BE2C (cell line): ENCODE measurements at regions not wholly inside any gene's neighbourhood (a gene's known extent, or its start where the extent isn't known, plus 50 kb on each side); places are given as distances from the start of the nearest gene placed in this dataset.

Source experiments
- DNase-seq: peaks from one replicate; pipeline ENCODE4 v3.0.0-alpha.2; 2020
- H3K27me3 ChIP-seq: fragments of 250-450 bp; sonication (Bioruptor Pico); 2 replicates; pipeline ENCODE4 v1.5.1; 2020; ENCODE audit warnings: mild to moderate bottlenecking
- H3K36me3 ChIP-seq: fragments of 250-450 bp; sonication (Bioruptor Pico); 2 replicates; pipeline ENCODE4 v1.5.1; 2020; ENCODE audit warnings: mild to moderate bottlenecking
- H3K4me1 ChIP-seq: fragments of 250-450 bp; sonication (Bioruptor Pico); 2 replicates; pipeline ENCODE4 v1.5.1; 2020
- H3K4me3 ChIP-seq: 2 replicates; pipeline ENCODE4 v1.5.1; 2011; ENCODE audit warnings: low read depth, low read length
- H3K9me3 ChIP-seq: fragments of 250-450 bp; sonication (Bioruptor Pico); 2 replicates; pipeline ENCODE4 v1.5.1; 2020
- TF ChIP-seq, protein P1 (sequence below): IDR thresholded peaks from 2 replicates; pipeline ENCODE4 v1.5.1; 2012; ENCODE audit warnings: mild to moderate bottlenecking, low read depth, low read length

GRCh38 chr6:14221564-14222279 is 104.2 kb downstream of the CD83 start:
- Histone ChIP-seq H3K27me3 (no peaks in the 10 kb centered on the region), H3K4me3 (no peak overlapping the region), H3K36me3 (no peaks in the 10 kb centered on the region), H3K4me1 (no peaks in the 10 kb centered on the region), H3K9me3 (no peaks in the 10 kb centered on the region; the same call in 1 of the 2 replicates)
- TF ChIP-seq, protein P1, sequence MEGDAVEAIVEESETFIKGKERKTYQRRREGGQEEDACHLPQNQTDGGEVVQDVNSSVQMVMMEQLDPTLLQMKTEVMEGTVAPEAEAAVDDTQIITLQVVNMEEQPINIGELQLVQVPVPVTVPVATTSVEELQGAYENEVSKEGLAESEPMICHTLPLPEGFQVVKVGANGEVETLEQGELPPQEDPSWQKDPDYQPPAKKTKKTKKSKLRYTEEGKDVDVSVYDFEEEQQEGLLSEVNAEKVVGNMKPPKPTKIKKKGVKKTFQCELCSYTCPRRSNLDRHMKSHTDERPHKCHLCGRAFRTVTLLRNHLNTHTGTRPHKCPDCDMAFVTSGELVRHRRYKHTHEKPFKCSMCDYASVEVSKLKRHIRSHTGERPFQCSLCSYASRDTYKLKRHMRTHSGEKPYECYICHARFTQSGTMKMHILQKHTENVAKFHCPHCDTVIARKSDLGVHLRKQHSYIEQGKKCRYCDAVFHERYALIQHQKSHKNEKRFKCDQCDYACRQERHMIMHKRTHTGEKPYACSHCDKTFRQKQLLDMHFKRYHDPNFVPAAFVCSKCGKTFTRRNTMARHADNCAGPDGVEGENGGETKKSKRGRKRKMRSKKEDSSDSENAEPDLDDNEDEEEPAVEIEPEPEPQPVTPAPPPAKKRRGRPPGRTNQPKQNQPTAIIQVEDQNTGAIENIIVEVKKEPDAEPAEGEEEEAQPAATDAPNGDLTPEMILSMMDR, result no peak
- DNase-seq, result no peak

DNA sequence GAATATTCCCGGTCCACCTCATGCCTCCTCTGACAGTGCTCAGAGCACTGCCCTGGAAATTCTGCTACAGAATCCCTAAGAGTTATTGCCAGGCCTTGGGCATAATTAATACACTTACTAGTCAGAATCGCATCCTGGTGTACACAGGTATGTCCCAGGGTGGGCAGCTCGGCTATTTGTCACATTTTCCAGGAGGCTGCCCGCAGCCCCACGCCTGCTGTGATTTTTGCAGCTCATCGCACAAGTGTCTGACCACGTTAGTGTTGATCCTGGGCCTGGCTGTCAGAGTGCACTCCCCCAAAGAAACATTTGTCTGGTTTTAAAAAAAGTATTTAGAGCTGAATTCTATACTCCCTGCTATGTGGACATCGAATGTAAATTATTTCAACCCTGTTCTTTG is 105.4 kb downstream of the CD83 start:
- no peak overlapping the region for H3K4me3 ChIP-seq
- H3K9me3 ChIP-seq, result no peaks in the 10 kb centered on the region; the same call in 1 of the 2 replicates
- TF ChIP-seq, protein P1, result no peak
- no peaks in the 10 kb centered on the region for H3K4me1 ChIP-seq
- no peak for DNase-seq
- H3K36me3 ChIP-seq, result no peaks in the 10 kb centered on the region
- no peaks in the 10 kb centered on the region for H3K27me3 ChIP-seq

DNA sequence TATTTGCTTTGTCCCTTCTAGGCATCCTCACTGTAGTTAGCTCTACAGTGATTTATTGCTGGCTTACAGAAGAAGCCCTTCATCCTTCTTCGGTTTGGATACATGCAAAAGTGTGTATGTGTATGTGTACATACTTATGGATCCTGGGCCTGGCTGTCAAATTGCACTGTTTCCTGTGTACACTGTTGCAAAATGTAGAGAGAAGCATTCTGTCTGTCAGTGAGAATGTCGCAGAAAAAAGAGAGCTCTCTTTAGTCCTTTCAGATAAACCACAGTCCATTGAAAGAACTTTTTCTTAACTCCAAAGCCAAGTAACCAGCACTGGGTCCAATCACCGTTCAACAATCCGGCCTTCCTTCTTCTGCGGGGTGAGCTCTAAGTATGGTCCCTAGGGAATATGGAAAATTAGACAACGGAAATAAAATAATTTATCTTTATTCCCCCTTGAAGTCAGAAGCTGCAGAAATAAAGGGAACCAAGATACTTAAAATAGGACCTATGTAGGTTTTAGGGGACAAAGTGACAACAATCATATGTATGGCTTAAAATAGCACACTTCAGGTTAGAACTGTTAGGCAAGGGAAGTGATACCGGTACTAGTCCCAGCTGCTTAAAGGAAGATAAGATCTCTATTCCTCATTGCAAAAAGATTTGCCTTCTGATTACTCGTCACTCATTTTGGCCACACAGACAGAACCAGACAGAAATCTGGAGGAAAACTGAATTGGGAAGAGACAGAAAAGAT is 107.0 kb downstream of the CD83 start:
- Histone ChIP-seq H3K4me1 (no peaks in the 10 kb centered on the region), H3K27me3 (no peaks in the 10 kb centered on the region), H3K9me3 (no peaks in the 10 kb centered on the region; the same call in 1 of the 2 replicates), H3K36me3 (no peaks in the 10 kb centered on the region), H3K4me3 (no peak overlapping the region)
- TF ChIP-seq, protein P1, result no peak
- DNase-seq, result no peak

DNA sequence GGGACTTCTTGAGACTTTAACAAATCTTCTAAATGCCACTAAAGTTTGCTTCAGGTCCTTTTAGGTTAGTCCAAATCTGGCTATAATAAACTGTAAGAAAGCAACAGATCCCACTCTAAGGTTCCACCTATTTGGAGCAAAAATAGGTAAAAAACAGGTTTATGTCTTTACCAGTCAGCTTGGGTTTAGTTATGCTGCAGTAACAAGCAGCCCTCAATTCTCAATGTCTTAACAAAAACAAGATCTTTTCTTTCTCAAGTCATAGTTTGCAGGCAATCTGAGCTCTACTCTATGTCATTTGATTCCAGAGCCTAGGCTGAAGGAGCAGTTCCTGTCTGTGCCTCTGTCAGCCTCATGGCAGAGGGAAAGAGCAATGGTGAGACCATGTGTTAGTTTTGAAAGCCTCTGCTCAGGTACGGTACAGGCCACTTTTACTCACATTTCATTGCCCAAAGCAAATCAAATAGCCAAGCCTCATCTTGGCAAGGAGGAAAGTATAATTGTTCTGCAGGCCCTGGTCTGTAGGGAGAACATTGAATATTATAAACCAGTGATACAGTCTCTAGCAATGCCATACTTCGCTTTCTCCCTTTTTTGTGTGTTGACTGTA is 108.6 kb downstream of the CD83 start:
- DNase-seq, result no peak
- Histone ChIP-seq H3K4me1 (no peaks in the 10 kb centered on the region), H3K9me3 (no peaks in the 10 kb centered on the region; the same call in 1 of the 2 replicates), H3K36me3 (no peaks in the 10 kb centered on the region), H3K4me3 (no peak overlapping the region), H3K27me3 (no peaks in the 10 kb centered on the region)
- TF ChIP-seq, protein P1, result no peak

- H3K4me1 ChIP-seq, result no peaks in the 10 kb centered on the region
- no peak for DNase-seq
- no peaks in the 10 kb centered on the region; the same call in 1 of the 2 replicates for H3K9me3 ChIP-seq
- H3K27me3 ChIP-seq, result no peaks in the 10 kb centered on the region
- TF ChIP-seq, protein P1, result no peak
- no peak overlapping the region for H3K4me3 ChIP-seq
- no peaks in the 10 kb centered on the region for H3K36me3 ChIP-seq
These were observed 111.0 kb downstream of the CD83 start for GRCh38 chr6:14228571-14228970.
